ENCODE measurements at regions not wholly inside any gene's neighbourhood (a gene's known extent, or its start where the extent isn't known, plus 50 kb on each side); places are given as distances from the start of the nearest gene placed in this dataset.

- Mint-ChIP-seq H3K4me1 (no peaks in the 10 kb centered on the region), H3K4me3 (no peak overlapping the region), H3K9me3 (no peaks in the 10 kb centered on the region), H3K27me3 (no peaks in the 10 kb centered on the region), H3K36me3 (ENCODE audit: insufficient read depth) (no peaks in the 10 kb centered on the region), H3K27ac (ENCODE audit: low read depth) (no peak overlapping the region)
- no peak for DNase-seq (ENCODE audit: low spot score in 2 of 2)
- no peak for ATAC-seq (replicated peaks; ENCODE audit: extremely low read depth, poor library complexity, severe bottlenecking)
Measured at GRCh38 chr2:18835787-18836186, 246.4 kb upstream of the NT5C1B start.

GRCh38 chr2:18834341-18834740 lies 245.0 kb upstream of the NT5C1B start:
- no peaks in the 10 kb centered on the region for H3K27me3 Mint-ChIP-seq
- H3K4me1 Mint-ChIP-seq: no peaks in the 10 kb centered on the region
- no peaks in the 10 kb centered on the region for H3K36me3 Mint-ChIP-seq (ENCODE audit: insufficient read depth)
- no peaks in the 10 kb centered on the region for H3K9me3 Mint-ChIP-seq
- H3K4me3 Mint-ChIP-seq: no peak overlapping the region
- DNase-seq (ENCODE audit: low spot score in 2 of 2) (no peak), ATAC-seq (replicated peaks; ENCODE audit: extremely low read depth, poor library complexity, severe bottlenecking) (no peak)
- H3K27ac Mint-ChIP-seq (ENCODE audit: low read depth): no peak overlapping the region

- Mint-ChIP-seq H3K9me3 (no peaks in the 10 kb centered on the region), H3K27ac (ENCODE audit: low read depth) (no peak overlapping the region)
- no peak for ATAC-seq (replicated peaks; ENCODE audit: extremely low read depth, poor library complexity, severe bottlenecking)
Measured at GRCh38 chr2:18833941-18834340, 244.6 kb upstream of the NT5C1B start.

GRCh38 chr2:18831916-18832510 lies 242.6 kb upstream of the NT5C1B start:
- Mint-ChIP-seq H3K27ac (ENCODE audit: low read depth) (no peak overlapping the region), H3K4me3 (no peak overlapping the region), H3K9me3 (no peaks in the 10 kb centered on the region), H3K36me3 (ENCODE audit: insufficient read depth) (no peaks in the 10 kb centered on the region), H3K4me1 (no peaks in the 10 kb centered on the region), H3K27me3 (no peaks in the 10 kb centered on the region)
- ATAC-seq (replicated peaks; ENCODE audit: extremely low read depth, poor library complexity, severe bottlenecking): no peak
- DNase-seq (ENCODE audit: low spot score in 2 of 2): no peak

More at GRCh38 chr2:18833941-18834340, 244.6 kb upstream of the NT5C1B start:
- no peaks in the 10 kb centered on the region for H3K4me1 Mint-ChIP-seq
- H3K27me3 Mint-ChIP-seq: no peaks in the 10 kb centered on the region
- DNase-seq (ENCODE audit: low spot score in 2 of 2): no peak
- H3K4me3 Mint-ChIP-seq: no peak overlapping the region
- H3K36me3 Mint-ChIP-seq (ENCODE audit: insufficient read depth): no peaks in the 10 kb centered on the region

GRCh38 chr2:18830962-18831361 lies 241.6 kb upstream of the NT5C1B start:
- Mint-ChIP-seq H3K27me3 (no peaks in the 10 kb centered on the region), H3K4me3 (no peak overlapping the region), H3K4me1 (peaks cover under 1% of the 10 kb centered on the region), H3K9me3 (no peaks in the 10 kb centered on the region), H3K27ac (ENCODE audit: low read depth) (no peak overlapping the region), H3K36me3 (ENCODE audit: insufficient read depth) (no peaks in the 10 kb centered on the region)
- ATAC-seq (replicated peaks; ENCODE audit: extremely low read depth, poor library complexity, severe bottlenecking): no peak
- no peak for DNase-seq (ENCODE audit: low spot score in 2 of 2)

GRCh38 chr2:18829976-18830375 lies 240.6 kb upstream of the NT5C1B start:
- no peaks in the 10 kb centered on the region for H3K9me3 Mint-ChIP-seq
- DNase-seq (ENCODE audit: low spot score in 2 of 2) (no peak), ATAC-seq (replicated peaks; ENCODE audit: extremely low read depth, poor library complexity, severe bottlenecking) (no peak)
- no peaks in the 10 kb centered on the region for H3K27me3 Mint-ChIP-seq
- no peak overlapping the region for H3K27ac Mint-ChIP-seq (ENCODE audit: low read depth)
- peaks cover 5% of the 10 kb centered on the region for H3K4me1 Mint-ChIP-seq
- H3K36me3 Mint-ChIP-seq (ENCODE audit: insufficient read depth): no peaks in the 10 kb centered on the region
- no peak overlapping the region for H3K4me3 Mint-ChIP-seq

- Mint-ChIP-seq H3K4me3 (no peak overlapping the region), H3K9me3 (no peaks in the 10 kb centered on the region), H3K27ac (ENCODE audit: low read depth) (no peak overlapping the region), H3K27me3 (no peaks in the 10 kb centered on the region), H3K36me3 (ENCODE audit: insufficient read depth) (no peaks in the 10 kb centered on the region), H3K4me1 (peaks cover 5% of the 10 kb centered on the region)
- ATAC-seq (replicated peaks; ENCODE audit: extremely low read depth, poor library complexity, severe bottlenecking) (no peak), DNase-seq (ENCODE audit: low spot score in 2 of 2) (no peak)
Measured at GRCh38 chr2:18829251-18829902, 240.0 kb upstream of the NT5C1B start.

GRCh38 chr2:18828296-18828695 lies 238.9 kb upstream of the NT5C1B start:
- ATAC-seq (replicated peaks; ENCODE audit: extremely low read depth, poor library complexity, severe bottlenecking): no peak
- no peaks in the 10 kb centered on the region for H3K27me3 Mint-ChIP-seq
- no peaks in the 10 kb centered on the region for H3K9me3 Mint-ChIP-seq
- H3K36me3 Mint-ChIP-seq (ENCODE audit: insufficient read depth): no peaks in the 10 kb centered on the region
- no peak overlapping the region for H3K4me3 Mint-ChIP-seq
- peaks cover 5% of the 10 kb centered on the region for H3K4me1 Mint-ChIP-seq
- no peak for DNase-seq (ENCODE audit: low spot score in 2 of 2)
- H3K27ac Mint-ChIP-seq (ENCODE audit: low read depth): no peak overlapping the region

GRCh38 chr2:18825838-18826237 lies 236.5 kb upstream of the NT5C1B start:
- no peak for ATAC-seq (replicated peaks; ENCODE audit: extremely low read depth, poor library complexity, severe bottlenecking)
- Mint-ChIP-seq H3K27ac (ENCODE audit: low read depth) (no peak overlapping the region), H3K27me3 (no peaks in the 10 kb centered on the region), H3K36me3 (ENCODE audit: insufficient read depth) (no peaks in the 10 kb centered on the region), H3K4me1 (peaks cover 5% of the 10 kb centered on the region), H3K9me3 (no peaks in the 10 kb centered on the region), H3K4me3 (no peak overlapping the region)
- DNase-seq (ENCODE audit: low spot score in 2 of 2): no peak

GRCh38 chr2:18824915-18825314 lies 235.5 kb upstream of the NT5C1B start:
- H3K4me1 Mint-ChIP-seq: peaks cover 5% of the 10 kb centered on the region
- H3K36me3 Mint-ChIP-seq (ENCODE audit: insufficient read depth): no peaks in the 10 kb centered on the region
- DNase-seq (ENCODE audit: low spot score in 2 of 2): no peak
- no peak overlapping the region for H3K27ac Mint-ChIP-seq (ENCODE audit: low read depth)
- ATAC-seq (replicated peaks; ENCODE audit: extremely low read depth, poor library complexity, severe bottlenecking): no peak
- H3K4me3 Mint-ChIP-seq: no peak overlapping the region
- H3K9me3 Mint-ChIP-seq: no peaks in the 10 kb centered on the region
- H3K27me3 Mint-ChIP-seq: no peaks in the 10 kb centered on the region

- Mint-ChIP-seq H3K9me3 (no peaks in the 10 kb centered on the region), H3K4me1 (peaks cover 5% of the 10 kb centered on the region)
Measured at GRCh38 chr2:18824325-18824790, 235.0 kb upstream of the NT5C1B start.

GRCh38 chr2:18821431-18821830 lies 232.1 kb upstream of the NT5C1B start:
- Mint-ChIP-seq H3K27me3 (no peaks in the 10 kb centered on the region), H3K4me1 (peaks cover 5% of the 10 kb centered on the region), H3K4me3 (no peak overlapping the region), H3K36me3 (ENCODE audit: insufficient read depth) (no peaks in the 10 kb centered on the region), H3K27ac (ENCODE audit: low read depth) (no peak overlapping the region), H3K9me3 (no peaks in the 10 kb centered on the region)
- DNase-seq (ENCODE audit: low spot score in 2 of 2) (no peak), ATAC-seq (replicated peaks; ENCODE audit: extremely low read depth, poor library complexity, severe bottlenecking) (no peak)

More at GRCh38 chr2:18824325-18824790, 235.0 kb upstream of the NT5C1B start:
- no peak for ATAC-seq (replicated peaks; ENCODE audit: extremely low read depth, poor library complexity, severe bottlenecking)
- Mint-ChIP-seq H3K36me3 (ENCODE audit: insufficient read depth) (no peaks in the 10 kb centered on the region), H3K4me3 (no peak overlapping the region), H3K27me3 (no peaks in the 10 kb centered on the region), H3K27ac (ENCODE audit: low read depth) (no peak overlapping the region)
- DNase-seq (ENCODE audit: low spot score in 2 of 2): no peak

- Mint-ChIP-seq H3K36me3 (ENCODE audit: insufficient read depth) (no peaks in the 10 kb centered on the region), H3K27ac (ENCODE audit: low read depth) (no peak overlapping the region), H3K4me1 (peaks cover 5% of the 10 kb centered on the region), H3K9me3 (no peaks in the 10 kb centered on the region), H3K4me3 (no peak overlapping the region), H3K27me3 (no peaks in the 10 kb centered on the region)
- DNase-seq (ENCODE audit: low spot score in 2 of 2) (no peak), ATAC-seq (replicated peaks; ENCODE audit: extremely low read depth, poor library complexity, severe bottlenecking) (no peak)
Measured at GRCh38 chr2:18820966-18821365, 231.6 kb upstream of the NT5C1B start.

Data from central memory CD8-positive, alpha-beta T cell (primary cell).